Activated CD4-positive, alpha-beta T cell treated with anti-CD3 and anti-CD28 coated beads, Interleukin-2, amount 50 U/mL, for 16 hours (primary cell): ENCODE measurements at regions not wholly inside any gene's neighbourhood (a gene's known extent, or its start where the extent isn't known, plus 50 kb on each side); places are given as distances from the start of the nearest gene placed in this dataset.
"Not testable (repeated sequence)": the region's sequence is repeated elsewhere in the genome, so short reads cannot be mapped to it uniquely, and the experiment has no call there.

Experiments
- DNase-seq: peaks from one replicate; pipeline ENCODE4 v3.0.0-alpha.2; 2020

DNA sequence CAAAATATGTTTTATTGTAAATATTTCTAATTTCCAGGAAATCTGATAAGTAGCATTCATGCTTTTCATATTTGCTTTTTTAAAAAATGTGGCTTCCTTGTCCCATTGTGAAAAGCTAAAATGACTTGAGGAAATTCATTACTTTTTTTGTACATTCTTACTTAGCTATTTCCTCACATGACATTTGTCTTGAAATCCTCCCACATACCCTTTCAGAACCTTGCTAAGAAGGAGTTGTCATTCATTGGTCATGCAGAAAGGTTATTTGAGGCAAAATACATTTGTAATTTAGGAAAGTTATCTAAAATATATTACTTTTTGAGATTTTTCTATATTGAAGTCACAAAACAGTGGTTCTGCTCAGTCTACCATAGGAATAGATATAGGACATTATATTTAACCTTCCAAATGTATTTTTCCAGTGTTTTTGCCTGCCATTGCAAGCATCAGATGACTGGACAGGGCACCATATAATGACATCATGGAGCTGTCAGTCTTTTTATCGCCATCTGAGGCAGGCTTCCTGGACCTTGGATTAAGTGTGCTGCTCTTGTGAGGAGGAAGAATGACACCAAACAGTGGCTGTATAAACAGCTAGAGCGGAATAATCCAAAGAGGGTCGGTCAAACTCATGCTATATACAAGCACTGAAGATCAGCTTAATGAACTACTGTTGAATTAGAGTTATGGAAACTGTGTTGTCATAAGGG lies 109.4 kb upstream of the HCRTR2 start:
- no peak for DNase-seq

DNA sequence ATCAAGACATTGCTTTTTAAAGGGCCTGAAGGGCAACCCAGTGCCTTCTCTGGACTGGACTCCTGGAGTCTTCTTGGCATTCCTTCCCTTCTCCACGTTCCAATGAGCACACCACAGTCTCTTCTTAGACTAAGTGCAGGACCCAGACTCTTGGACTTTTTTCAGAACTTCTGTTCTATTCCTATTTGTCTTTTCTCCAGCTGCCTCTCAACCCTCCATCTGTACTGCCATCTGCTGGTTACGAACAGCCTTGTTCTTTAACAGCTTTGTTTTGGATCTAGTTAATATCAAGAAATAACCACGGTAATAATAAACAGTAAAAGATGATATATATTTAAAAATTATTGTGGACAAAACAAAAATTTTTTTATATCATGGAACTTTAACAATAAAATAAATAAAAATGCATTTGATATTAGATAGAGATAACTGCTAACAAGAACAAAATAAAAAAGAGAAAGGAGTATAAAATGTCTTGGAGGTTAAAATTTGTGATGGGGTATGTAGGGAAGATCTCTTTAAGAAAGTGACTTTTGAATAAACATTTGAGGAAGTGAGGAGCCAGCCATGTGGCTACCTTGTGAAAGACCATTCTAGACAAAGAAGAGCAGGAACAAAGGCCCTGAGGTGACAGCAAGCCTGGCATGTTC lies 105.1 kb upstream of the HCRTR2 start:
- DNase-seq, result peak; percentile 1

DNA sequence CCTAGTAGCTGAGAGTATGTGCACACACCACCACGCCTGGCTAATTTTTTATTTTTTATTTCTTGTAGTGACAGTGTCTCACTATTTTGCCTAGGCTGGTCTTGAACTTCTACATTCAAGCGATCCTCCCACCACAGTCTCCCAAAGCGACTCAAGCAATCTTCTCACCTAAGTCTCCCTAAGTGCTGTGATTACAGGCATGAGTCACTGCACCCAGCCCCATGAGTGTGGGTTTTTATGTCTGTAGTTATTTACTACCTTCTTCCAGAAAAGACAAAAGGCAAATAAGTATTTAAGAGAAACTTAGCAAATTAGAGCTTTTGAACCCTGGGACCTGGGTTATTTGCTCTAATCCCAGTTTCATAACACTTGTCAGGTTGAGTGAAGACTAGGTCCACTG lies 92.3 kb upstream of the HCRTR2 start:
- DNase-seq, result no peak

DNA sequence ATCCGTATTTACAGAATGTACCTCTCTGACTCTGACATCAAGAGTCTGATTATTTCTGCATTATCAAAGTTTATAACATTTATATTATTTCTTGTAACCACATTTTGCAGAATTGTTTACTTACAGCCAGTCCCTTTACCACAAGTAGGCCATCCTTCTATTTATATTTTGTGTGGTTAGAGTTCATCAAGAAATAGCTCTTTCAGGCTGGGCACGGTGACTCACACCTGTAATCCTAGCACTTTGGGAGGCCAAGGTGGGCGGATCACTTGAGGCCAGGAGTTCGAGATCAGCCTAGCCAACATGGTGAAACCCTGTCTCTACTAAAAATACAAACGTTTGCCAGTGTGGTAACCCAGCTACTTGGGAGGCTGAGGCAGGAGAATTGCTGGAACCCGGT lies 86.3 kb upstream of the HCRTR2 start:
- not testable (repeated sequence) for DNase-seq

DNA sequence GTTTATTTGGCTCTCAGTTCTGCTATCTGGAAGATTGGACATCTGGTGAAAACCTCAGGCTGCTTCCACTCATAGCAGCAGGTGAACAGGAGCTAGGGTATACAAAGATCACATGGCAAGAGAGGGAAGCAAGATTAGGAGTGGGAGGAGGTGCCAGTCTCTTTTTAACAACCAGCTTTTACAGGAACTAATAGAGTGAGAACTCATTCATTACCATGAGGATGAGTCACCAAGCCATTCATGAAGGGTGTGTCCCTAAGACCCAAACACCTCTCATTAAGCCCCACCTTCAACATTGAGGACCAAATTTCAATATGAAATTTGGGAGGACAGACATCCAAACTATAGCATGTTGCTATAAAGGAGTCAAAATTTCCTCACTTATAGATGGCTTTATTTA lies 85.4 kb upstream of the HCRTR2 start:
- no peak for DNase-seq

DNA sequence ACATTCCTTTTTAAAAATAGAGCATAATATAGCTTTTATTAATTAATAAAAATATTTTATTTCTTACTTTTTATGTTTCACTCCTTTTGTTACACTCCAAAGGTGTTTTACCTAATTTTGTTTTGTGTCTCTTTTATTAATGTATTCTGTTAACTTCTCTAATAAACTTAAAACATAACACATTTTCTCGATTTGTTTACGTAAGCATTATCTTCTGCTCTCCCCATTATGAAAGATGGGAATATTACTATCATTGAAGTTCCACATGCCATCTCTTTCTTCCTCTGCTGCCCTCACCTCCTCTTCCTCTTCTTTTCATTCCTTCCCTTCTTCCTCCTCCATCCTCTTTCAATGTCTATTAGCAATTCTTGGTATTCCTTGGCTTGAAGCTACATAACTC lies 85.0 kb upstream of the HCRTR2 start:
- no peak for DNase-seq

DNA sequence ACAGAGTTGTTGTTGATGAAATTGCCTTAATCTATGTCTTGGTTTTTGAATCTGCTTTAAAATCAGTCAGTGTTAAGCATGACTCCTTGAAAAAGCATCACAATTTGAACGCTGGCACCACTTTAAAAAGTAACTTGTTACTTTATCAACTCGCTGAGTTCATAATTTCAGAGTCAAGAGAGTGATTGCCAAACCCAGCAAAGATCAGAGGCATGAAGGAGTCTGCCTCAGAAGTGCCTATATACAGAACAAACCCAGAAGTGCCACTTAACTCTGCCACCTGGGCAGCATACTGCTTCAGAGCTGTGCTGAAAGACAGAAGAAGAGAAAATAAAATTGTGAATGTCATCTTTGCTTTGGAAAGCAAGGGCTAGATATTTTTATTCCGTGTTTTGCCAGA lies 73.6 kb upstream of the HCRTR2 start:
- no peak for DNase-seq

DNA sequence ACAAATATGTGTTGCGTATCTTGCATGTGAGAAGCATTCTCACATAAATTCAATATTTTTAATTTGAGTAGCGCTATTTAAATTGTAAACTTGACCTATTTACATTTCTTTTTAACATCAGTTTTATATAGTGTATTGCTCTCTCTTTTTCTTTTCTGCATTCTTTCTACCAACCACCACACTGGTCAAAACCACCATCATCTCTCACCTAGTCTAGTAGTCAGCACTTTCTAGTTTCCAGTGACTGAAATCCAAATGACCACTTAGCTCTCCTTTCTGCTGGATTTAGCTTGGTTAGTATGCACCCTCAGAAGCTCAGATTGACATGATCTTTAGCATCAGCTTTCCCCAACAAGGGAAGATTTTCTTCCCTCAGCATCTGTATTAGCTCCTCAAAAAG lies 73.2 kb upstream of the HCRTR2 start:
- no peak for DNase-seq

DNA sequence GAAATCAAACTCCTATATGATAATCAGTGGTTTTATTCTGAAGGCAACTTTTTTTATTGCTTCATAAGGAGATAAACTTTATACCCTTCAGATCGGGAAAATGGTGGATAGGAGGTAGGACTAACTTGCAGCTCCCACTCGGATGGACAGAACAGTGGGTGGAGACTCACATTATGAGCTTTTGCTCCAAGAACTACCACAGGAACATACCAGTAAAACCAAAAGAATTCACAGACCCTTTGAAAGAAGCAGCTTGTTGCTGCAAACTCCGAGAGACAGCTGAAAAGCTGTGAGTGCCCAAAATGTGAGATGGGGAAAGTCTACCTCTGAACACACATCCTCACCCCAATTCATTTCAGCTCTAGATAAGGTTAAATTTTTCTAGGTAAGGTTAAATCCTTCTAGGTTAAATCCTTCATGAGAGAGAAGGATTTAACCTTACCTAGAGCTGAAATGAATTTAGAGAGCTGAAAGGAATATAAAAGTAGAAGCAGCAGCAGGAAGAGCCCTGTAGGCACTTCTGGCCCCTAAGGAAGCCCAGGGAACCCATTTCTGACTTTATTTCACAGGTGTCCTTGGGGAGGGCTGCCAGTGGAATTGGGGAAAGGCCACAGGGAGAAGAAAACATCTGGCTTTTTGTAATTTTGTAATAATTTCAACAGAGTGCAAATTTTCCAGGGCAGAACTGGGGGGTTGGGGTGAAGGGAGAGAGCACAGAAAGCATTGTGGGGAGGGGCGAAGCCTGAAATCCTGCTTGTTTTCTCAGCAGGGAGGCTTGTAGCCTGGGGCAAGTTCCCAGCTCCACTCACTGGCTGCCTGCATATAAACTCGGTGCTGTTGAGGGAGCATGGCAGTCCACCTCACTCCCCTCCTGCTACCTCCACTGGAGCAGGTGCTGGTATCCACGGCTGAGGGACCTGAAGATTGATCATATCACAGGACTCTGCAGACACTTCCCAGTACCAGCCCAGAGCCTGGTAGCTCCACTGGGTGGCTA lies 65.9 kb upstream of the HCRTR2 start:
- no peak for DNase-seq

DNA sequence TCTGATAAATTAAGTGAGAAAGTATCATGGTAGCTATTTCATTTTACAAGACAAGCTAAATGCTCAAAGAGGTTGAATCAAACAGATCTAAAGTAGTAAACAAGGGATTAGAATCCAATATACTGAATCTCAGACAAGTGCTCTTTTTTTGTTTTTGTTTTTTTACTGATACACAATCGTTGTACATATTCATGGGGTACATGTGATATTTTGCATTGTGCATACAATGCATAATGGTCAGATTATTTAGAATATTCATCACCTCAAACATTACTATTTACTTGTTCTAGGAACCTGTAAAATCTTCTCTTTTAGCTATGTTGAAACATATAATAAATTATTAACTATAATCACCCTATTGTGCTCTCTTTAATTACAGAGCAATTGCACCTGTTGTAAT lies 57.0 kb upstream of the HCRTR2 start:
- DNase-seq, result no peak

DNA sequence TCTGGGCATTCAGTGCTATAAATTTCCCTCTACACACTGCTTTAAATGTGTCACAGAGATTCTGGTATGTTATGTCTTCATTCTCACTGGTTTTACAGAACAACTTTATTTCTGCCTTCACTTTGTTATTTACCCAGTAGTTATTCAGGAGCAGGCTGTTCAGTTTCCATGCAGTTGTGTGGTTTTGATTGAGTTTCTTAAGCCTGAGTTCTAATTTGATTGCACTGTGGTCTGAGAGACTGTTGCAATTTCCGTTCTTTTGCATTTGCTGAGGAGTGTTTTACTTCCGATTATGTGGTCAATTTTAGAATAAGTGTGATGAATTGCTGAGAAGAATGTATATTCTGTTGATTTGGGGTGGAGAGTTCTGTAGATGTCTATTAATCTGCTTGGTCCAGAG lies 50.1 kb upstream of the HCRTR2 start:
- DNase-seq, result not testable (repeated sequence)
